HUES64 (cell line): ENCODE measurements at regions not wholly inside any gene's neighbourhood (a gene's known extent, or its start where the extent isn't known, plus 50 kb on each side); places are given as distances from the start of the nearest gene placed in this dataset.

Source experiments
- H3K27ac ChIP-seq: 2 replicates; pipeline ENCODE4 v1.7.0; 2013; ENCODE audit warnings: low read depth, low read length, inconsistent platforms
- H3K27me3 ChIP-seq: 2 replicates; pipeline ENCODE4 v1.6.1; 2013; ENCODE audit warnings: mild to moderate bottlenecking, low read length; ENCODE audit not compliant: insufficient read depth
- H3K36me3 ChIP-seq: 2 replicates; pipeline ENCODE4 v1.6.1; 2013; ENCODE audit warnings: mild to moderate bottlenecking, low read length; ENCODE audit not compliant: insufficient read depth
- H3K4me1 ChIP-seq: 2 replicates; pipeline ENCODE4 v1.6.1; 2013; ENCODE audit warnings: mild to moderate bottlenecking, low read length, moderate library complexity; ENCODE audit not compliant: insufficient read depth
- H3K4me3 ChIP-seq: 2 replicates; pipeline ENCODE4 v1.5.1; 2013; ENCODE audit warnings: mild to moderate bottlenecking, low read length, moderate library complexity
- H3K9ac ChIP-seq: 2 replicates; pipeline ENCODE4 v1.6.1; 2013; ENCODE audit warnings: mild to moderate bottlenecking, low read depth, low read length
- H3K9me3 ChIP-seq: 2 replicates; pipeline ENCODE4 v1.6.1; 2013; ENCODE audit warnings: low read depth, low read length; ENCODE audit not compliant: insufficient read depth
- WGBS: fragments of 150-250, 120-280 bp; methylation state at CpG from one replicate; pipeline ENCODE4 v1.1.7; 2013; ENCODE audit warnings: missing lambda C conversion rate; 5-methylcytosine and 5-hydroxymethylcytosine counted together

GRCh38 chr6:155587817-155588216 lies 132.2 kb upstream of the NOX3 start:
- no peak overlapping the region for H3K9ac ChIP-seq
- H3K27ac ChIP-seq = no peak overlapping the region
- 100% methylated on average over 1 of the region's 1 CpG for WGBS
- H3K36me3 ChIP-seq = no peaks in the 10 kb centered on the region
- no peaks in the 10 kb centered on the region; the same call in 1 of the 2 replicates for H3K4me1 ChIP-seq
- no peaks in the 10 kb centered on the region for H3K9me3 ChIP-seq
- H3K4me3 ChIP-seq = no peak overlapping the region
- H3K27me3 ChIP-seq = no peaks in the 10 kb centered on the region

DNA sequence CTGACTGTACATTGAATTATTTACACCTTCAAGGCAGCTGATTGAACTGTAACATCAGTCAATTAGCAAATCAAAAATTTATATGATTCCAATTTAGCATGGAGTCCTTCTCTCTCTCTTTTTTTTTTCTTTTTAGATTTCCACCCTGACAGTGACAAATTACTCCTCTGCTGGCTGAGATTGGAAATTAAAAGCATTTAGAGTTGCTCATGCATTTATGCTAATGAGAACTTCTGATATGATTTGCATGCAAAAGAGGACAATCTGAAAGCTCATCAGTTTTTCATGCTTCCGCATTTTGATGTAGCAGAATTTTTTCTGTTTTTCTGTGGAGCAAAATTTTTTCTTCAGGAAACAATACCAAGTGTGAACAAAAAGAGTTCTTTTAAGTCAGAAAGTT lies 130.5 kb upstream of the NOX3 start:
- Histone ChIP-seq H3K27ac (no peak overlapping the region), H3K27me3 (no peaks in the 10 kb centered on the region), H3K36me3 (no peaks in the 10 kb centered on the region), H3K4me1 (no peaks in the 10 kb centered on the region; the same call in 1 of the 2 replicates), H3K4me3 (no peak overlapping the region), H3K9ac (no peak overlapping the region), H3K9me3 (no peaks in the 10 kb centered on the region)
- 90% methylated on average over 1 of the region's 1 CpG for WGBS

DNA sequence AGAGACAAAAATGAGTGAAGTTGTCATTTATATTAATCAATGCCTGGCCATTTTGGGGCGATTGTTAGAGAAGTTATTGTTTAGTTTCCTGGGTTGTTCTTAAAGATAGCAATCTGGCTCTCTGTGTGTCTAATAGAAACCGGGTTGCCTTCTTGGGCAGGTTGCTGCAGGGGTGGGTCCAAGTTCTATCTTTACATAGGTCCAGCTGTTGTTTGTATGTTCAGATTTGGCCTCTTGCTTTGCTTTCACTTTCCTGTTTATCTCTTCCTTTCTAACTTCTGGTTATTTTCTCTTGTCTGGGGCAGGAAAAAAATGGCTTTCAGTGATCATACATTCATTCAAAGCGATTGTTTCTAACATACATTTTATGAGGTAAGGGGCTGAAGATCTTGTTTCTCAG lies 128.4 kb upstream of the NOX3 start:
- H3K4me3 ChIP-seq = no peak overlapping the region
- WGBS = 92% methylated on average over 3 of the region's 3 CpGs
- no peak overlapping the region for H3K27ac ChIP-seq
- H3K4me1 ChIP-seq = no peaks in the 10 kb centered on the region; the same call in 1 of the 2 replicates
- no peaks in the 10 kb centered on the region for H3K36me3 ChIP-seq
- no peaks in the 10 kb centered on the region for H3K9me3 ChIP-seq
- no peaks in the 10 kb centered on the region for H3K27me3 ChIP-seq
- H3K9ac ChIP-seq = no peak overlapping the region

GRCh38 chr6:155582016-155582991 lies 126.7 kb upstream of the NOX3 start:
- no peaks in the 10 kb centered on the region for H3K9me3 ChIP-seq
- no peaks in the 10 kb centered on the region for H3K36me3 ChIP-seq
- H3K27ac ChIP-seq = no peak overlapping the region
- H3K4me3 ChIP-seq = no peak overlapping the region
- WGBS = 89% methylated on average over 8 of the region's 9 CpGs
- H3K4me1 ChIP-seq = no peaks in the 10 kb centered on the region; the same call in 1 of the 2 replicates
- H3K27me3 ChIP-seq = no peaks in the 10 kb centered on the region
- H3K9ac ChIP-seq = no peak overlapping the region

- Histone ChIP-seq H3K4me1 (no peaks in the 10 kb centered on the region; the same call in 1 of the 2 replicates), H3K9ac (no peak overlapping the region), H3K4me3 (no peak overlapping the region), H3K27me3 (no peaks in the 10 kb centered on the region), H3K36me3 (no peaks in the 10 kb centered on the region), H3K9me3 (no peaks in the 10 kb centered on the region), H3K27ac (no peak overlapping the region)
- WGBS = 77% methylated on average over 2 of the region's 2 CpGs
Measured at GRCh38 chr6:155580904-155581303, 125.3 kb upstream of the NOX3 start.

- no peak overlapping the region for H3K4me3 ChIP-seq
- H3K9ac ChIP-seq = no peak overlapping the region
- H3K27me3 ChIP-seq = no peaks in the 10 kb centered on the region
- no peaks in the 10 kb centered on the region for H3K4me1 ChIP-seq
- no peak overlapping the region for H3K27ac ChIP-seq
- no peaks in the 10 kb centered on the region for H3K36me3 ChIP-seq
- no peaks in the 10 kb centered on the region for H3K9me3 ChIP-seq
Measured at GRCh38 chr6:155578251-155578650, 122.6 kb upstream of the NOX3 start.

DNA sequence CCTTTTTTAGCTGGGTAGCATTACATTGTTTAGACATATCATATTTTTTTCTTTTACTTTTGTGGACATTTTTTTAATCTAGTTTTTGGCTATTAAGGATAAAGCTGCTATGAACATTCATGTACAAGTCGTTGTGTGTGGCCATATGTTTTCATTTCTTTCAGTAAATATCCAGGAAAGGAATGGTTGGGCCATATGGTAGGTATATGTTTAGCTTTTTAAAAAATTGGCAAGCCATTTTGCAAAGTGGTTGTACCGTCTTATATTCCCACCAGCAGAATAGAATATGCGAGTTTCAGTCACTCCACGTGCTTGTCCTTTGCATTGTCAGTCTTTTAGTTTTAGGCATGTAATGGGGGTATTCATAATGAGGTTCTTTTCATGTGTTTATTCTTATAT lies 106.3 kb upstream of the NOX3 start:
- 98% methylated on average over 4 of the region's 4 CpGs for WGBS

GRCh38 chr6:155561257-155561965 lies 105.8 kb upstream of the NOX3 start:
- 95% methylated on average over 1 of the region's 1 CpG for WGBS
- Histone ChIP-seq H3K36me3 (no peaks in the 10 kb centered on the region), H3K9me3 (peaks cover 5% of the 10 kb centered on the region; the same call in 1 of the 2 replicates), H3K27ac (no peak overlapping the region), H3K9ac (no peak overlapping the region), H3K4me3 (no peak overlapping the region), H3K4me1 (no peaks in the 10 kb centered on the region), H3K27me3 (no peaks in the 10 kb centered on the region)

More for the DNA sequence above, 106.3 kb upstream of the NOX3 start:
- Histone ChIP-seq H3K4me1 (no peaks in the 10 kb centered on the region), H3K9ac (no peak overlapping the region), H3K9me3 (peaks cover 5% of the 10 kb centered on the region; the same call in 1 of the 2 replicates), H3K27me3 (no peaks in the 10 kb centered on the region), H3K27ac (no peak overlapping the region), H3K4me3 (no peak overlapping the region), H3K36me3 (no peaks in the 10 kb centered on the region)

DNA sequence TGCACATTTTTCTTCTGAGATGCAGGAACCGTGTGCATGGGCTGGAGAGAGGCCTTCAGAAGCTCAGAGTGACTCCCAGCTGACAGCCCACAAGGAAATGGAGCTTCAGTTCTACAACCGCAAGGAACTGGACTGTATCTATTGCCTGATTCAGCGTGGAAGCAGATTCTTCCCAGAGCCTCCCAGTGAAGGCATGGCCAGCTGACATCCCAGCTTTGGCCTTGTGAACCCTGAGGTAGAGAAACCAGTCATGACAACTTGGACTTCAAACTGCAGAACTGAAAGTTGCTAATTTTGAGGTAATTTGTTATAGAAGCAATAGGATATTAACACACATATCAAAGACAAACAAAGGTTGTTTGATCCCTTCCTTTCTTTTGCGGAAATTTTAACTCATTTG lies 94.3 kb upstream of the NOX3 start:
- no peaks in the 10 kb centered on the region for H3K27me3 ChIP-seq
- H3K4me1 ChIP-seq = no peaks in the 10 kb centered on the region
- H3K9ac ChIP-seq = no peak overlapping the region
- H3K27ac ChIP-seq = no peak overlapping the region
- H3K4me3 ChIP-seq = no peak overlapping the region
- no peaks in the 10 kb centered on the region for H3K9me3 ChIP-seq
- 94% methylated on average over 4 of the region's 4 CpGs for WGBS
- no peaks in the 10 kb centered on the region for H3K36me3 ChIP-seq

- 98% methylated on average over 7 of the region's 9 CpGs for WGBS
- Histone ChIP-seq H3K4me3 (no peak overlapping the region), H3K9me3 (no peaks in the 10 kb centered on the region), H3K27ac (no peak overlapping the region), H3K9ac (no peak overlapping the region), H3K4me1 (no peaks in the 10 kb centered on the region), H3K36me3 (no peaks in the 10 kb centered on the region), H3K27me3 (no peaks in the 10 kb centered on the region)
Measured at GRCh38 chr6:155549028-155549798, 93.6 kb upstream of the NOX3 start.

GRCh38 chr6:155548576-155548975 lies 92.9 kb upstream of the NOX3 start:
- Histone ChIP-seq H3K4me1 (no peaks in the 10 kb centered on the region), H3K27ac (no peak overlapping the region), H3K27me3 (no peaks in the 10 kb centered on the region), H3K36me3 (no peaks in the 10 kb centered on the region), H3K4me3 (no peak overlapping the region), H3K9ac (no peak overlapping the region), H3K9me3 (no peaks in the 10 kb centered on the region)
- WGBS = 92% methylated on average over 4 of the region's 4 CpGs
